A204.1 (cell line): ENCODE measurements at regions not wholly inside any gene's neighbourhood (a gene's known extent, or its start where the extent isn't known, plus 50 kb on each side); places are given as distances from the start of the nearest gene placed in this dataset.

ENCODE experiments used
- FAIRE-seq: peaks from 2 replicates; lab custom pipeline; 2012; peaks lifted over from hg19 to GRCh38; lab: Jason Lieb, UNC

DNA sequence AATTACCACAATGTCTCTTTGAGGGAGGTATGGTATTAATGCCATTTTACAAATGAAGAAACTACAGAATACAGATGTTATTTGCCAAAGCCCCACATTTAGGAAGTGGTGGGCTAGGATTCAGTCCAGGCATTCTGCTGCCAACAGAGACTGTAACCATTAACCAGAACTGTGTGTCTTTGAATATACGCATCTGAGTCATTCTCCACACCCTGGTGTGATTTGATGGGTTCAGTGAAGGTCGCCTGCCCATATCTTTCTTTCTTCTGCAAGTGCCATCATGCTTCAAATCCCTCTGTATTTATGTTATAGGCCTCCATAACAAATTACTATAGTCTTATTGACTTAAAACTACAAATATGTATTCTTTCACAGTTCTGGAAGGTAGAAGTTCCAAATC lies 479.0 kb upstream of the DCC start:
- no peak for FAIRE-seq

DNA sequence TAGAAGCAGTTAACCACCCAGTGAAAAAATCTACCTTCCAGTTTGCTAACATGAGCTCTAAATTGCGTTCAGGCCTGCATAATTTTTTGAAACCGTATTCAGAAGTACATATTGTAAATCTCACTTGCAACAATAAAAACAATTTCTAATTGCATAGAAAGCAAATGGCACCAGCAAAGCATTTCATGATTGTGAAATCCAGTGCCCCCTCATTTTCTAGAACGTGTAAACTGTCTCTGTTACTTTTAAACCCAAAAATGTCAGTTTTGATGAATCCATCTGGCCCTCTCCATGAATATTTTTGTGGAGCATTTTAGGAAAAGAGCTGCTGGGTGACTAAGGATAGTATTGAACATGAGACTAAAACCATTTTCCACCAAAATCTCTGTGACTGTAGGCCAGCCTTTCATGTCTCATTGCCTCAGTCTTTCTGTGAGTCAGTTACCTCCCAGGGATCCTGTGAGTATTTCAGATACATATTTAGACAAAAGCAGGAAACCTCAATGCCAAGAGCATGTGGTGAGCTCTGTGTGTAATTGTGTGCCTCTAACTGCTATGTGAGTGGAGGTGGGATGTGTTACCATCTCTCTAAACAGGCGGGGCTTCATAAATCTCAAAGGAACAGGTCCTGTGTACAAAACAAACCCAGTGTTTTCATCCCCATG lies 477.8 kb upstream of the DCC start:
- no peak for FAIRE-seq

DNA sequence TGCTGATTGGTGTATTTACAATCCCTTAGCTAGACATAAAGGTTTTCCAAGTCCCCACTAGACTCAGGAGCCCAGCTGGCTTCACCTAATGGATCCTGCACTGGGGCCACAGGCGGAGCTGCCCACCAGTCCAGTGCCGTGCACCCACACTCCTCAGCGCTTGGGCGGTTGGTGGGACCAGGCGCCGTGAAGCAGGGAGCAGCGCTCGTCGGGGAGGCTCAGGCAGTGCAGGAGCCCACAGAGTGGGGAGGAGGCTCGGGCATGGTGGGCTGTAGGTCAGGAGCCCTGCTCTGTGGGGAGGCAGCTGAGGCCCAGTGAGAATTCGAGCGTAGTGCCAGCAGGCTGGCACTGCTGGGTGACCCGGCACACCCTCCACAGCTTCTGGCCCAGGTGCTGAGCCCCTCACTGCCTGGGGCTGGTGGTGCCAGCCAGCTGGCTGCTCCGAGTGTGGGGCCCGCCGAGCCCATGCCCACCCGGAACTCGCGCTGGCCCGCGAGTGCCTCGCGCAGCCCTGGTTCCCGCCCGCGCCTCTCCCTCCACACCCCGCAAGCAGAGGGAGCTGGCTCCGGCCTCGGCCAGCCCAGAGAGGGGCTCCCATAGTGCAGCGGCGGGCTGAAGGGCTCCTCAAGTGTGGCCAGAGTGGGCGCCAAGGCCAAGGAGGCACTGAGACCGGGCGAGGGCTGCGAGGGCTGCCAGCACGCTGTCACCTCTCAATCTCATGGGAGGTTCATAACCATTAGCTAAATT lies 475.6 kb upstream of the DCC start:
- FAIRE-seq, result no peak

DNA sequence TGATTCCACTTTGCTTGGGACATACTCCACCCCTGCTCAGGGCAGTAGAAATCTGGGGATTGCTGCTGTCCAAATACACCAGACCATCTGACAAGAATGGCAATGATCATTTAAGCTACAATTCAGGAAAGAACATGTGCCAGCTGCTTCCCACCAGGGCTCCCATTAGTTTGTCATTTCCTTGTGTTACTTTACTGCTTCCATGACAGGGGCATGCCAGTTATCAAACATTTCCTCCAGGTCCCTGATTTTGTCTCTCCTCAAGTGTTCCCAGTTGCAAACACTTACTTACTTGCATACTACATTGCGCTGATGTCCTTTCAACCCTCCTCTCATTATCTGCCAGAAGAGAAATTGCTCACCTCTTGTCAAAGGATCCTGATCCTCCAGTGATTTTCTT lies 474.5 kb upstream of the DCC start:
- FAIRE-seq, result no peak

DNA sequence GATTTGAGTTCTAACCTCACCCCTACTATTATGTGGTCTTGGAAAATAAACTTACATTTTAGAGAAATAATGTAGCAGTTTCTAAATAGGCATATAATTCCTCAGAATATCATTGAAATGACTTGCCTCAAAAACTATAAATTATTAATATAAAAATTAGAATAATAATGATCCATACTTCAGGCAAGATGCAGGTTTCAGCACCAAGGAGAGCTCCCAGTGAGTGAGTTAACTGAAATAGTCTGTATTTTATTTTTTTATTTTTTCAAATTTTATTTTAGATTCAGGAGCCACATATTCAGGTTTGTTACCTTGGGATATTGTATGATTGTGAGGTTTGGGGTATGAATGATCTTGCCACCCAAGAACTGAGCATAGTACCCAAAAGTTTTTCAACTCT lies 472.2 kb upstream of the DCC start:
- no peak for FAIRE-seq

DNA sequence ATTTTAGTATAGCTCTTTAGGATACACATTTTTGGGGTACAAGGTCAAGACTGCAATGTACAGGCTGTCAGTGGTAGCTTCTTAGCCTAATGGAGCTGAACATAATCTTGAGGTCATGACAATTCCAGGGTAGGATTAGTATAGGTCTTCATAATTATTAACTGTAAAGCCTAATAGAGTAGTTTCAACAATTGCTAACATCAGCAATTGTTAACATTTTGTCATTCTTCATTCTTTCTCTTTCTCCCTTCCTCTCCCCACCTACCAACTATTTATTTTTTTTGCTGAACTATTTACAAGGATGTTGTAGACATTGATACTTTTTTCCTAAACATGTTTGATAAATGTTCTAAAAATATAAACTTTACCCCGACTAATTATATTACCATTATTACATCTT lies 461.3 kb upstream of the DCC start:
- no peak for FAIRE-seq

DNA sequence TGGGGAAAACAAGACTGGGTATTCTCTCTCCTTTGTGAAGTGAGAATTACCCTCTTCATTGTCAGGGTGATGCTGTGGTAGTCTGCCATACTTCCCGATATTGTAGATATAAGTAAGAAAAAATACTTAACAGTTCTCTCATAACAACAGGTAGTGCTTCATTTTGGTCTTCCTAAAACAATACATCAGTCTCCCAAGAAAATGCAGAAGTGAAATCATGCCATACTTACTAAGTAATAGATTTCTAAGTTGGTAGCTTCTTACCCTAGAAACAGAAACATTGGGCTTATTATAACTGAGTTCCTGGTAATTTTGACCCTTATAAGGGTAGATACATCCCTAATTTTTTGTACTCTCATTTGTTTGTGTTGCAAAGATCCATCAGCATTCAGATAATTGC lies 460.7 kb upstream of the DCC start:
- FAIRE-seq, result no peak

DNA sequence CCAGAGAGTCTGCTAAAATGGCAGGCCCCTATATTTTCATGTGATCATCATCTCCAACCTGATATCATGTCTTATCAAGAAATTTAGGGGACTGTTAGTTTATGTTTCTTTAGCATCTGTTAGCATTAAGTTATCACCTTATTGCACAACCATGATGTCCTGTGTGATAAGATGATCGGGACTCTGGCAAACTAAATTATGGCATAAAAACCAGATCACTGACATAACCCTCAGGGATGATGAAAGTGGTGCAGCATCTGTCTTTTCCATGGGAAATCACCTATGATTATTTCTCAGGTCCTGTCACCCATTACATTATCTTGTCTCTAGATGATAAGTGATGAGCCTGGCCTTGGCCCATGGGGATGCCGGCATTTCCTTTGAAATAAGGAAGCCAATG lies 458.6 kb upstream of the DCC start:
- FAIRE-seq, result no peak

DNA sequence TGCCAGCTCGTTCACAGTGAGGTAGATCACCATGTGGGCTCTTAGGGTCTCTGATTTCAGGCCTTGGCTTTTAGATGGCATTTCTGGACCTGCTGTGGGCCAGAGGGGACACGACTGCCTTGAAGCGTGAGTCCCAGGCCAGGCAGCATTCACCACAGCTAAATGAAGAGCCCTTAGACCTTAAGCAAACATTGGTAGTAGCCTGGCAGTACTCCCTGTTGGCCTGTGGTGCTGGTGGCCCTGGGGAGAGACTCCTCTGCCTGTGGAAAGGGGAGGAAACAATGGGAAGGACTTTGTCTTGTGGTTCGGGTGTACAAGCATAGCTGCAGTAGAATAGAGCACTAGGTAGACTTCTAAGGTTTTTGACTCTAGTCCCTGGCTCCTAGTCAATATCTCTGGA lies 456.0 kb upstream of the DCC start:
- no peak for FAIRE-seq

DNA sequence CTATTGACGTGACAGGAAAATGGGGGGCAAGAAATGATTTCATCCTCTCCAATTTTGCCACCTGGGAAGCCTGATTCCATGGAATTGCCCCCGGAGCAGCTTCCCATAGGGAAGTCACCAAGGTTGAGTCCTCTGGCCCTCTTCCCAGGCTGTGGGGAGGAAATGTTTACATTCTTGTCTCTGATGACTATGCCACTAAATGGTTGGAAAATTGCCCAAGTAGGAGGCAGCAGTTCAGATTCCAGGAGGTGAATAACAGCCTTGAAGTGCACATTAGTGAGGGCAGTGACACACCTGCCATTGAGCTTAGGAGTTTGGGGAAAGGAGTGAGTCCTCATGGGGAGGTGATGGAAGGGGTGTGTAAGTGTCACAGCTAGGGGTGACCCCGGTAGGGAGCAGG lies 449.2 kb upstream of the DCC start:
- FAIRE-seq, result no peak

DNA sequence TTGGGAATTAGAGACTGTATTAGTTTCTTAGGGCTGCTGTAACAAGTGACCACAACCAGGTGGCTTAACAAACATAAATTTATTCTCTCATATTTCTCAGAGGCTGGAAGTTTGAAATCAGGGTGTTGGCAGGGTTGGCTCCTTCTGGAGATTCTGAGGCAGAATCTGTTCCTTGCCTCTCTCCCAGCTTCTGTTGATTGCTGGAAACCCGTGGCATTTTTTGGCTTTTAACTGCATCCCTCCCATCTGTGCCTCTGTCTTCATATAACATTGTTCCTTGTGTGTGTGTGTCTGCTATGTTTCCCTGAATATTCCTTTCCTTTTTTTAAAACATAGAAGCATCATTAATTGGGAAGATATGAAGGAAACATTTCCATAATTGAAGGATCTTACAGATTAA lies 448.1 kb upstream of the DCC start:
- no peak for FAIRE-seq

DNA sequence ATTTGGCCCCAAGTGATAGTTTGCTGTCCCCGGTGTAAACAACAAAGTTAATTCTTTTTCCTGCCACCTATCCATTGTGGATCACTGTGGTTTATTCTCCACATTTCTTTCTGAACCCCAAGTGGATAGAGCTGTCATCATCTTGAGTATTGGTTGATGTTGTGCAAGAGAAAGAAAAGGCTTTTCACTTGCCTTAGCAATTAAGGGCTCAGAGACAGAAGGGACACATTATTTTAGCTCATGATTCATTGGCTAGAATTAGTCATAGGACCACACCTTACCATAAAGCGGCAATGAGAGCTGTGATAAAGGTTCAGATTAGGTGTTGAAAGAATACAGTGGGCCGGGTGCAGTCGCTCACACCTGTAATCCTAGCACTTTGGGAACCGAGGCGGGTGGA lies 442.1 kb upstream of the DCC start:
- FAIRE-seq, result no peak

DNA sequence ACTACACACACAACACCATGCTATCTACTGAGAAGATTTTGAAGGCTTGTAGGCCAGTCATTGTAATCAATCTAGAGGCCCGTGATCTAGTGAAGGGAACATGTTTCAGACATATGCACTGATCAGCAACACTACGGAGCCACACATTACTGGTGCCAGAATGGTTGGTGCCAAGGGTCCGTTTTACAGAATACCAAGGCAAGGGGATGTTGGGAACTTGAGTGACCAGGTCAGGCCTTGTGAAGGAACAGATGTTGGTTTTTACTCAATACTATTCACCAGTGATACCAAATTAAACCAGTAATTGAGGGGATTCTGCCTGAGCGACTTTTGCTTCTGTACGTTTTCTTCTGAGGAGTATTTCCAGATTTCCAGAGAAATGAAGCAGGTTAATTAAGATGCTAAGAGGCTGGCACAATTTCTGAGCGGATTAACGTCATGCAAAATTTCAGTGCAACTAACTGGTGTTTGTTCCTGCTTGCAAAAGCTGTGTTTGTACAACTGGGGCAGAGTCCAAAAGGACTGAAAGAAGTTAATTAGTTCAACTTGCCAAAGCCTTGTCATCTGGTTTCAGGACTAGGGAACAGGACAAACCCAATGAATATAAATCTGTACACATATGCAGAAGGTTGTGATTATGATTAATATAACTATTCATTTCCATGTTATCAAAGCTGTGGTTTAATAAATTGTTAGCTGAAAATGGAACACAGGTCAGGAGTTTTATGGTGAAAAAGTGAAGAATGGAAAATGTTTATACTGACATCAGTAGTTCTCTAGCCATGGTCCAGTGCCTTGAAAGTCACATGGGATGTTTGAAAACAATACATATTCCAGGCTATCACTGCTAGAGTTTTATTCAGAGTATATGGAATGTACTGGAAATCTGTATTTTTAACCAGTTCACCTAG lies 432.1 kb upstream of the DCC start:
- FAIRE-seq, result no peak

DNA sequence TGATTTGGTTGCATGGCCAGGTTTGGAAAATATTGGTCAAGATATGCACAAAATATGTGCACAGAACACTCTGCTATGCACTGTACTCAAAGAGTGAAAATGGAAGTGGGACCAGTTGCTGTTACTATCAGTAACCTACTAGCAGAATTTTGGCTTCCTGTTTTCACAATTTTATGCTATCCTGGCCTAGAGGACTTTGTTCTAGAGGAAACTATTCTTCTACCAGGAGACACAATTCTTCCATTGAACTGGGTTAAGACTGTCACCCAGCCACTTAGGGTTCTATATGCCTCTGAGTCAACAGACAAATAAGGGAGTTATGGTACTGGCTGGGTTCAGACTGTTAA lies 431.4 kb upstream of the DCC start:
- FAIRE-seq, result no peak

DNA sequence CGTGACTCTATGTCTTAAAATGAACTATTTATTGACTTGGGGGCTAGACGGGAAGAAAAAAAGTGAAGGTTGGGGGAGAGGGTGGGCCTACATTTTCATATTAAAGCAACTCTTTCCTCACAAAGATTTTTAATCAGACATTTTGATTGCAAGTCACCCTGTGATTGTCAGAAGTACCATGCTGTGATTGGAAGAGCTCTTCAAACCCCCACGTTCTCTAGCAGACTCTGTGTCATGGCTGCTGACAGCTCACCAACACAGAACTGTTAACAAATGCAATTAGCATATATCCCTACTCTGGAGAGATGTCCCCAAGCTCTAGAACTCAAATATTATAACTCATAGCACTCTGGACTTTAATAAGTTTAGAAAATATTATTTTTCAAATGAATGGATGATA lies 428.4 kb upstream of the DCC start:
- no peak for FAIRE-seq

DNA sequence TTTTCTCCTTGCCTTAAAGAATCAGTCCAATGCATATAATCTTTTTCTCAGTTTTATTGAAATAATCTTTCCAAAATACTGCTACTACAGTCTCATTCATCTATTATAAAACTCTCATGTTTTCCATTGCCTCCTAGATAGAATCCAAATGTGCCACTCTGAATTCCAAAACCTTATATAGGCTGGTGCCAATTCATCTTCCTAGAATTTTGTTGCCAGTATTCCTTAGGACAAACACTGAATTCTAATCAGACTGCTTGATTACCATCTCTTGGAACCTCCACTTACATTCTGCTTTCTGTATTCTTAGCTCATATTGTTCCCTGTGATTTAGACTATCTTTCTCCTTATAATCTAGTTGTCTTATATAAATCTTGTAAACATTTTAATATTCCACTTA lies 427.6 kb upstream of the DCC start:
- no peak for FAIRE-seq

DNA sequence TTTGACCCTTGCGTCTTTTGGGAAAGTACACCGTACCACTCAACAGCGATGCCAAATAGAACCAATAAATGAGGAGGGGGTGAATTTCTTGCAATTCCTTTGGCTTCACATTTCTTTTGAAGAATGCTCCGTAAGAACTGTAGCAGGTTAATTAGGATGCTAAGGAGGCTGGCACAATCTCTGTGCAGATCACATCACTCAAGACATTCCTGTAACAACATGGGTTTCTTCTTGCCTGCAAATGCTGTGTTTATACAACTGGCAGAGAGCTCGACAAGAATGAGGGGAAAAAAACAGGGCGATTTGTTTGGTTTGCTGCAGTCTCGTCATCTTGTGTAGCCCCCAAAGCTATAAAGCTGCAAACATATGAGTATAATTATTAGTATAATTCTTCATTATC lies 424.8 kb upstream of the DCC start:
- no peak for FAIRE-seq

DNA sequence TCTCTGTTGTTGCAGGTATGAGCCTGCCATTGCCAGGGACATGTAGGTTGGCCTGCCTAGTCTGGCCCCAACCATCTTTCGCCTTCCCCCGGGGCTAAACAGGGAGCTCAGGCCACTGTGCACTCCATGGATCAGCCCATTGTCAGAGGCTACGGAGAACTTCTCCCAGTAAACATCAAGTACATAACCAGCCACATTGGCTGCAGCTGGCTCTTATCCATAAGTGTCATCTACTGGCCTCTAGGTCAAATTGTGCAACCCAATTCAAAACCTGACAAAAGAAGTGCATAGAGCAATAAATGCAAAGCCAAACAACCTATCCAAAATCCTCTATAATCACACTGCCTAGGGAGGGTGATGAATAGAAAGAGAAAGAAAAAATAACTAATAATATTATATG lies 418.1 kb upstream of the DCC start:
- no peak for FAIRE-seq

DNA sequence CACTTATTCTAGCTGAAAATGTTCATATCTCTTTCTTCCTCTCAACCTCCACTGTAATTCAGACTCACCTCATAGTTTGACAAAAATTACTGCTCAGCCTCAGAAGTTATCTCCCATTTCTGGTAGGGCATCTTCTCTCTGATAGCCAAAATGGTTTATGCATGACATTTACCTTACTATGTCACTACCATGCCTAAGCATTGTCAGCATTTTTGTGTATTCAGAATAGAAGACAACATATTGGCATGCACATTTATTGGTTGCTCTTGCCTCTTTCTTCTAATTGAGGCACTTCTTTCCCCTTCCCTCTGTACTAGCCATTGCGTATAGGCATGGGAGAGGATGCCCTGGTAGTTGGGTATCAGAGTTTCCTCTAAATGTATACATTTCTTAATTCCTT lies 406.1 kb upstream of the DCC start:
- no peak for FAIRE-seq

DNA sequence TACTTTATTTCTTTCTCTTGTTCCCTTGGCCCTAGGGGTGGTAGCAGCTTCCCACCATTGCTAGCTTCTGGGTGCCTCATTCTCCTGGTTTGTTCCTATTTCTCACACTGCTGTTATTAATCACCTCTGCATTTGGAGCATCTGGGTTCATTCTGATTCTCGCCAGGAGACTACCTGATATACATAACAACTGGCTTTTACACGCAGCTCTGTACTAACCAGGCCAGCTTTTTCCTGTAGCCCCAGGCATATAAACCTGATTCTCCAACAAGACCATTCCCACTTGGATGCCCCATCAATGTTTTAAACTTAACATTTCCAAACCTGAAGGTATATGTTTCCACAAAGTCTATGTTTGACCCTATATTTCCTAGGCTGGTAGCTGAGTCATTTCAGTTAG lies 403.9 kb upstream of the DCC start:
- FAIRE-seq, result no peak

DNA sequence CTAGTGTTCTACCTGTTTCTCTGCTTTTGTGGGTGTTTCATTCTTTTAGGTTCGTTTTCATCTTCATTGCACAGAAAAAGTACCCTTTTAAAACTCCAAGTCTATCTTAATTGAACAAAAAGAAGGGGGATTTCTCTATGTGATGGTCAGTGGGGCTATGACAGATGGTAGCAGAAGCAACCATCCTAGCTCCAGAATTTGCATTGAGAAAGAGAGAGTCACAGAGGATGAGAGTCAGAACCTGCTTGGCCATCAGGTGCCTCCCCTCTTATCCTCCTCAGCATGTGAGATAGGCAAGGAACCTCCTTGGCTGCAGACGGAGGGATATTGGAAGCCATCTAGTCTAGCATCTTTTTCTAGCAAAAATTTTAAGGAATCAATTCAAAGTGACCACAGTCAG lies 398.0 kb upstream of the DCC start:
- FAIRE-seq, result no peak

DNA sequence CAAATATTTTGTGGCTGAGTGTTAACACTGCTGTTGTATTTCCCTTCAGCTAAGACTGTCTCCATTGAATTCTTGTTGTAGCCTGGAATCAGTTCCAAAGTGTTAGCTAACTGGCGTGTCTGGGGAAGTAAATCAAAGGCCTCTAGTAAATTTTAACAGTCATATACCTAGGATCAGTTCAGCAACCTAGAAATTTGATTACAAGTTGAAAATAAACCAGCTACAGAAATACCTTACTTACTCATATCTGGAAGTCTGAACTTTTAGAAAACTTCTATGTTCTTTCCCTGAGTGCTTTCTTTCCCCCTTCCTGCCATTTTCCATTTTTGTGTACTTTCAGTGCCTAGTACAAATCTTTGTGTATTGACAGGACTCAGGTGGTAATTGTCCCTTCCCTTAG lies 396.7 kb upstream of the DCC start:
- FAIRE-seq, result no peak

DNA sequence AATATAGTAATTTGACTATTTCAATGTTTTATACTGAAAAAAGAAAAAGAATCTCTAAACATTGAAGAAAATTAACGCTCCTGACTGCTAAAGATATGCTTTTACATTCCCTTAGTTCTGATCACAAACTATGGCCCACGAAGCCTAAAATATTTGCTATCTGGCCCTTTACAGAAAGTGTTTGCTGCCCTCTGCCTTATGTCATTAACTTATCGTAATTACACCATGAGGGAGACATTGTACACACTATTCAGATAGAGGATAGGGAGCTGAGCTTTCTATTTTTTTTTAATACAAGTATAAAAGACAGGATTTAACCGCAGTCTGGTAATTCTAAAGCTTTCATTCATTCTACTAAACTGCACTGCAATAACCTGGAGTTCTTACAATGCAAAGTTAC lies 393.1 kb upstream of the DCC start:
- FAIRE-seq, result no peak

DNA sequence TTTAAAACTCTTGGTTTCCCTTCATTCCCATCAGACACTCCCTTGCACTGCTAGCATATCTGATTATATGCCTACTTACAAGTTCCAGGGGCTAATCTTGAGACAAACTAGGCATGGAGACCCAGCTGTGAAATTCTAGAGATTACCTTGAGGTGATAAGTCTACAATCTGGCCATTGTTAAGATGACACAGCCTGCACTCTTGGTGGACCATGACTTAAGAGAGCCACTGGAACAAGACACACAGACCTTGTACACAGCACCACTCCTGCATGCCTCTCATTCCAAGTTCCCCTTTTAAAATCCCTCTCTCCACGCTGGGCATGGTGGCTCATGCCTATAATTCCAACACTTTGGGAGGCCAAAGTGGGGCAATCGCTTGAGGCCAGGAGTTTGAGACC lies 387.2 kb upstream of the DCC start:
- no peak for FAIRE-seq
